Parathyroid adenoma (tissue), 2 donors: ENCODE measurements at regions not wholly inside any gene's neighbourhood (a gene's known extent, or its start where the extent isn't known, plus 50 kb on each side); places are given as distances from the start of the nearest gene placed in this dataset.

ENCODE experiments used
- H2AFZ ChIP-seq: fragments of 300-600 bp; sonication (generic); one replicate; pipeline ENCODE4 v1.7.0; 2017; ENCODE audit warnings: antibody characterized with exemption, mild to moderate bottlenecking
- H3K27ac ChIP-seq: fragments of 300-600 bp; sonication (generic); one replicate; pipeline ENCODE4 v1.7.0; 2017
- H3K27me3 ChIP-seq: fragments of 300-600 bp; sonication (generic); one replicate; pipeline ENCODE4 v1.7.0; 2017; ENCODE audit warnings: low read length; ENCODE audit not compliant: control insufficient read depth, insufficient read depth
- H3K36me3 ChIP-seq: fragments of 300-600 bp; sonication (generic); one replicate; pipeline ENCODE4 v1.7.0; 2017; ENCODE audit warnings: low read length; ENCODE audit not compliant: control insufficient read depth, insufficient read depth
- H3K4me1 ChIP-seq: fragments of 300-600 bp; sonication (generic); one replicate; pipeline ENCODE4 v1.7.0; 2017; ENCODE audit warnings: control low read depth
- H3K4me2 ChIP-seq: fragments of 300-600 bp; sonication (generic); one replicate; pipeline ENCODE4 v1.7.0; 2017; ENCODE audit warnings: low read length
- H3K4me3 ChIP-seq: fragments of 300-600 bp; sonication (generic); one replicate; pipeline ENCODE4 v1.7.0; 2017; ENCODE audit warnings: low read depth, low read length
- H3K79me2 ChIP-seq: fragments of 300-600 bp; sonication (generic); one replicate; pipeline ENCODE4 v1.7.0; 2017; ENCODE audit warnings: control low read depth
- H3K9ac ChIP-seq: fragments of 300-600 bp; sonication (generic); one replicate; pipeline ENCODE4 v1.7.0; 2017; ENCODE audit warnings: mild to moderate bottlenecking
- H3K9me3 ChIP-seq: fragments of 300-600 bp; sonication (generic); one replicate; pipeline ENCODE4 v1.7.0; 2017; ENCODE audit warnings: low read length; ENCODE audit not compliant: control insufficient read depth
- CTCF ChIP-seq: fragments of 300-600 bp; sonication (generic); IDR thresholded peaks from one replicate; pipeline ENCODE4 v1.7.0; 2017; ENCODE audit warnings: antibody characterized with exemption, mild to moderate bottlenecking
- donor health status: primary hyperparathyroidism.

GRCh38 chr2:121897335-121897970, 142.0 kb downstream of the TSN start:
- TF ChIP-seq CTCF, result no peak
- H3K27me3 ChIP-seq, result no peaks in the 10 kb centered on the region
- H3K4me2 ChIP-seq, result no peak overlapping the region
- H3K36me3 ChIP-seq, result no peaks in the 10 kb centered on the region
- H3K9ac ChIP-seq, result no peak overlapping the region
- H2AFZ ChIP-seq, result no peak overlapping the region
- H3K4me3 ChIP-seq, result no peak overlapping the region
- H3K4me1 ChIP-seq, result no peaks in the 10 kb centered on the region
- no peaks in the 10 kb centered on the region for H3K79me2 ChIP-seq
- H3K27ac ChIP-seq, result no peak overlapping the region
- H3K9me3 ChIP-seq, result no peaks in the 10 kb centered on the region

DNA sequence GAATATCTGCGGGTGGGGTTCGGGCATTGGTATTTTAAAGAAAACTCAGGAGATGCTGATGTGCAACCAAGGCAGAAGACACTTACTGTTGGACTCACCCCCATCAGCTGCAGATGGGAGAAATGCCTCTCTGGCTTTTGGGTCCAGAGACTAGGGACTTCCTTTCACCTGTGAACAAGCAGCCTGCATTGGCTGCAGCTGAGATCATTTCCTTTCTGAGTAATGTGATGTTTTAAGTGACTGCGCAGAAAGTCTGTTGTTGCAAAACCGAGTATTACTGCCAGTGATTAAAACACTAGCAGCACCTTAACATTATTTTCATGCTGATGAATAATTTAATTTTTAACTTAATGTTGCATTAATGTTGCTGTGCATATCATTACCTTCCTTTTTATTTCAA, 143.0 kb downstream of the TSN start:
- H3K9ac ChIP-seq, result no peak overlapping the region
- no peak overlapping the region for H3K27ac ChIP-seq
- H3K9me3 ChIP-seq, result no peaks in the 10 kb centered on the region

DNA sequence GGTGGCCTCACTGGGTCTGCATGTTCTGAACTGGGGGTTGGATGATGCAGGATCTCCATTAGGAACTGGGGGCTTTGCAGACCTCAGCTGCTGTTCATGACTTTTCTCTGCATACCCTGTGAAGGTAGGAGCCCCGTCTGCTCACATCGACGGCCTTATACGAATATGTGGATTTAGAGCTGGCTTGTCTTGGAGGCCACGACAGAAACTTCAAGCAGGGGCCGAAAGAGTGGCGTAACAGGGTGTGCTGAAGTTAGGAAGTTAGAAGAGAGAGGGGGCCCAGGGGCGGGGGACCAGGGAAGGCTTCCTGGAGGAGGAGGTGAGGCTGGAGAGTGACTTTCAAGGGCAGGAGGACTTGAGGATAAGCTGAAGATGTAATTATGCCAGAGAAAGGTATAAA, 144.9 kb downstream of the TSN start:
- H3K36me3 ChIP-seq, result no peaks in the 10 kb centered on the region

More for the DNA sequence above, 143.0 kb downstream of the TSN start:
- Histone ChIP-seq H3K4me1 (no peaks in the 10 kb centered on the region), H3K36me3 (no peaks in the 10 kb centered on the region), H2AFZ (no peak overlapping the region), H3K4me2 (no peak overlapping the region), H3K4me3 (no peak overlapping the region), H3K79me2 (no peaks in the 10 kb centered on the region), H3K27me3 (no peaks in the 10 kb centered on the region)
- no peak for TF ChIP-seq CTCF

DNA sequence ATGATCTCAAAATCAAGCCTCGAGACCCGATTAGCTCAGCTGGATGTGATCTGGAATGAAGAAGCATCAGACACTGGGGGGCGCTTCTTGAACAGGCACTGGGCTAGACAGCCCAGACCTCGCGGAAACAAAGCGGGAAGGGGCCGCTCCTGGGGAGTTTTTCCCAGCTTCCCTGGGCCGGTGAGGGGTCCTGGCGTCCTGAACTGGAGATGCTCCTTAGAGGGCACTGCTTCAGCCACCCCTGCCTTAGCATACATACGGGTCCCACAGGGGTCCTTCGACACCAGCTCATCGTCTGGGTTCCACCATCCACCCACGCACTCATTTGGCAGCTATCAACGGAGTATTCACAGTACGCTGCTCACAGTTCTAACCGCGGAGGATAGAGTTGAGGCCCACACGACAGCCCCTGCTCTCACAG, 146.7 kb downstream of the TSN start:
- no peaks in the 10 kb centered on the region for H3K4me1 ChIP-seq
- no peak overlapping the region for H2AFZ ChIP-seq
- H3K27me3 ChIP-seq, result no peaks in the 10 kb centered on the region
- no peak overlapping the region for H3K4me2 ChIP-seq
- H3K9me3 ChIP-seq, result no peaks in the 10 kb centered on the region
- H3K9ac ChIP-seq, result no peak overlapping the region
- no peaks in the 10 kb centered on the region for H3K79me2 ChIP-seq
- H3K36me3 ChIP-seq, result no peaks in the 10 kb centered on the region
- TF ChIP-seq CTCF, result no peak
- no peak overlapping the region for H3K27ac ChIP-seq
- H3K4me3 ChIP-seq, result no peak overlapping the region

More for the DNA sequence above, 144.9 kb downstream of the TSN start:
- Histone ChIP-seq H3K9ac (no peak overlapping the region), H3K27ac (no peak overlapping the region), H2AFZ (no peak overlapping the region), H3K4me3 (no peak overlapping the region), H3K9me3 (no peaks in the 10 kb centered on the region), H3K4me1 (no peaks in the 10 kb centered on the region), H3K4me2 (no peak overlapping the region), H3K79me2 (no peaks in the 10 kb centered on the region), H3K27me3 (no peaks in the 10 kb centered on the region)
- no peak for TF ChIP-seq CTCF

GRCh38 chr2:121902616-121903015, 147.2 kb downstream of the TSN start:
- no peak overlapping the region for H3K4me2 ChIP-seq
- no peaks in the 10 kb centered on the region for H3K36me3 ChIP-seq
- no peak overlapping the region for H3K9ac ChIP-seq
- no peaks in the 10 kb centered on the region for H3K27me3 ChIP-seq
- H3K4me3 ChIP-seq, result no peak overlapping the region
- TF ChIP-seq CTCF, result no peak
- no peaks in the 10 kb centered on the region for H3K4me1 ChIP-seq
- no peaks in the 10 kb centered on the region for H3K9me3 ChIP-seq
- H2AFZ ChIP-seq, result no peak overlapping the region
- no peaks in the 10 kb centered on the region for H3K79me2 ChIP-seq
- no peak overlapping the region for H3K27ac ChIP-seq
